ENCODE measurements at regions not wholly inside any gene's neighbourhood (a gene's known extent, or its start where the extent isn't known, plus 50 kb on each side); places are given as distances from the start of the nearest gene placed in this dataset.

- in situ Hi-C loops (cut with MboI; ENCODE audit: low sequenced_read_pairs), result no loop called here
- no peak overlapping the region for H4K8ac ChIP-seq (ENCODE audit: low read depth in 2 of 2, low read length in 2 of 2)
- H2AFZ ChIP-seq (replicated peaks; ENCODE audit: low read length, poor library complexity), result peak overlapping the region; percentile 24
- no peaks in the 10 kb centered on the region for H3K9me1 ChIP-seq (ENCODE audit: insufficient read depth, low read length)
- ATAC-seq (ENCODE audit: low read depth) (no peak), DNase-seq (peak; percentile 80)
- H2BK15ac ChIP-seq (ENCODE audit: low read depth, low read length), result no peak overlapping the region
- H3K27ac ChIP-seq (ENCODE audit: insufficient read depth, low read length), result no peak overlapping the region
- no peak overlapping the region for H2AK5ac ChIP-seq (ENCODE audit: low read depth, low read length)
- no TSS peak for BruUV-seq (replicated peaks)
- no peaks in the 10 kb centered on the region for H4K20me1 ChIP-seq (ENCODE audit: insufficient read depth, low read length)
- no peak overlapping the region for H4K5ac ChIP-seq (ENCODE audit: low read depth, low read length)
- peak overlapping the region; percentile 49; the same call in 1 of the 2 replicates for H2BK20ac ChIP-seq (ENCODE audit: low read depth, low read length)
- no peak overlapping the region for H3K4me2 ChIP-seq (ENCODE audit: low read depth, low read length)
- POLR2A ChIA-PET (ENCODE audit: unreplicated experiment), result no interaction called here
- TF ChIP-seq CEBPB (IDR thresholded peaks at IDR 0.05; ENCODE audit: low read depth, low read length) (0 out of 2 replicates have a peak, but pooled peaks have one; percentile 18), MXI1 (IDR thresholded peaks at IDR 0.05; ENCODE audit: borderline replicate concordance, low read depth, low read length) (no peak), BHLHE40 (IDR thresholded peaks at IDR 0.05; ENCODE audit: low read depth, low read length) (no peak)
- H3K14ac ChIP-seq (replicated peaks; ENCODE audit: low read depth, low read length), result no peak overlapping the region
- H2BK5ac ChIP-seq (ENCODE audit: low read depth, low read length, poor library complexity, severe bottlenecking), result peak overlapping the region; percentile 11
- H3K23ac ChIP-seq (ENCODE audit: low read depth, low read length), result no peak overlapping the region
- no CpG with 5 or more reads among the region's 2 CpGs for WGBS, 2 experiments (ENCODE audit: extremely low coverage in 2 of 2, insufficient read length in 1 of 2)
- H3K4ac ChIP-seq (ENCODE audit: low read depth, low read length), result no peak overlapping the region
- H2AK9ac ChIP-seq (replicated peaks; ENCODE audit: low read depth, low read length, poor library complexity), result no peak overlapping the region
- H3K9me3 ChIP-seq (ENCODE audit: control insufficient read depth, insufficient read depth, low read length), result no peaks in the 10 kb centered on the region
- no peaks in the 10 kb centered on the region for H3K27me3 ChIP-seq (ENCODE audit: control insufficient read depth, insufficient read depth, low read length)
- H3K36me3 ChIP-seq (ENCODE audit: control insufficient read depth, insufficient read depth, low read length), result no peaks in the 10 kb centered on the region
- intact Hi-C loops (cut with micrococcal nuclease), result no loop called here
- H4K91ac ChIP-seq (ENCODE audit: insufficient read depth, low read depth, low read length), result no peak overlapping the region
- no peak overlapping the region for H3K4me3 ChIP-seq (ENCODE audit: insufficient read depth, low read depth, low read length)
- H3K4me1 ChIP-seq (ENCODE audit: control insufficient read depth, insufficient read depth, low read length), result no peaks in the 10 kb centered on the region
- H3K18ac ChIP-seq (ENCODE audit: low read depth, low read length), result no peak overlapping the region
- CTCF ChIA-PET, result no interaction called here
- H2BK120ac ChIP-seq (ENCODE audit: low read depth, low read length), result no peak overlapping the region
- dilution Hi-C loops (cut with HindIII; ENCODE audit: low sequenced_read_pairs, unreplicated experiment), result no loop called here
- H3K56ac ChIP-seq (ENCODE audit: extremely low read depth, insufficient read depth, low read length), result no peak overlapping the region
- H3K9ac ChIP-seq (ENCODE audit: low read depth, low read length), result no peak overlapping the region
- no peaks in the 10 kb centered on the region for H3K79me1 ChIP-seq (ENCODE audit: low read depth in 1 of 2, low read length in 2 of 2)
These were observed 671.0 kb downstream of the DMRTA1 start for GRCh38 chr9:23117616-23118015.

All from IMR-90 (cell line).